Occipital lobe (tissue), 1 donor: ENCODE measurements at regions not wholly inside any gene's neighbourhood (a gene's known extent, or its start where the extent isn't known, plus 50 kb on each side); places are given as distances from the start of the nearest gene placed in this dataset.
"Not testable (repeated sequence)": the region's sequence is repeated elsewhere in the genome, so short reads cannot be mapped to it uniquely, and the experiment has no call there.

Source experiments
- DNase-seq: peaks from one replicate; lab custom pipeline; 2025; lab: John Stamatoyannopoulos, UW

DNA sequence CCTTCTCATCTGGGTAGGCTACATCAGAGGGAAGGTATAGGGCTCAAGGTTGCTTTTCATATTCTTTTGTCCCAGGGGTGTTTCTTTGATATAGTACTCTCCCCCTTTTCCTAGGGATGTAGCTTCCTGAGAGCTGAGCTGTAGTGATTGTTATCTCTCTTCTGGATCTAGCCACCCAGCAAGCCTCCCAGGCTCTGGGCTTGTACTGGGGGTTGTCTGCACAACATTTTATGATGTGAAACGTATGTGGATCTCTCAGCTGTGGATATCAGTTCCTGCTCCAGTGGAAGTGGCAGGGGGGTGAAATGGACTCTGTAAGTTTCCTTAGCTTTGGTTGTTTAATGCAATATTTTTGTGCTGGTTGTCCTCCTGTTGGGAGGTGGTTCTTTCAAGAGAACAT is 437.3 kb upstream of the SYNCRIP start:
- no peak for DNase-seq

- no peak for DNase-seq
Measured at GRCh38 chr6:86070151-86070550, 427.5 kb upstream of the SYNCRIP start.

- DNase-seq, result not testable (repeated sequence)
Measured at GRCh38 chr6:86065002-86065401, 422.3 kb upstream of the SYNCRIP start.

DNA sequence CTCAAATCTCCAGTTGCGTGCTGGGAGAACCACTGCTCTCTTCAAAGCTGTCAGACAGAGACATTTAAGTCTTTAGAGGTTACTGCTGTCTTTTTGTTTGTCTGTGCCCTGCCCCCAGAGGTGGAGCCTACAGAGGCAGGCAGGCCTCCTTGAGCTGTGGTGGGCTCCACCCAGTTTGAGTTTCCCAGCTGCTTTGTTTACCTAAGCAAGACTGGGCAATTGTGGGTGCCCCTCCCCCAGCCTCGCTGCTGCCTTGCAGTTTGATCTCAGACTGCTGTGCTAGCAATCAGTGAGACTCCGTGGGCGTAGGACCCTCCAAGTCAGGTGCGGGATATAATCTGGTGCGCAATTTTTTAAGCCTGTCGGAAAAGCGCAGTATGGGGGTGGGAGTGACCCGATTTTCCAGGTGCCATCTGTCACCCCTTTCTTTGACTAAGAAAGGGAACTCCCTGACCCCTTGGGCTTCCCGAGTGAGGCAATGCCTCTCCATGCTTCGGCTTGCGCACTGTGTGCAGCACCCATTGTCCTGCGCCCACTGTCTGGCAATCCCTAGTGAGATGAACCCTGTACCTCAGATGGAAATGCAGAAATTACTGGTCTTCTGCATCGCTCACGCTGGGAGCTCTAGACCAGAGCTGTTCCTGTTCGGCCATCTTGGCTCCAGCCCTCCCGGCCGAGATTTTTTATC is 414.8 kb upstream of the SYNCRIP start:
- not testable (repeated sequence) for DNase-seq

- DNase-seq, result no peak
Measured at GRCh38 chr6:86045038-86045437, 402.4 kb upstream of the SYNCRIP start.

- DNase-seq, result no peak
Measured at GRCh38 chr6:86042214-86042613, 399.5 kb upstream of the SYNCRIP start.

DNA sequence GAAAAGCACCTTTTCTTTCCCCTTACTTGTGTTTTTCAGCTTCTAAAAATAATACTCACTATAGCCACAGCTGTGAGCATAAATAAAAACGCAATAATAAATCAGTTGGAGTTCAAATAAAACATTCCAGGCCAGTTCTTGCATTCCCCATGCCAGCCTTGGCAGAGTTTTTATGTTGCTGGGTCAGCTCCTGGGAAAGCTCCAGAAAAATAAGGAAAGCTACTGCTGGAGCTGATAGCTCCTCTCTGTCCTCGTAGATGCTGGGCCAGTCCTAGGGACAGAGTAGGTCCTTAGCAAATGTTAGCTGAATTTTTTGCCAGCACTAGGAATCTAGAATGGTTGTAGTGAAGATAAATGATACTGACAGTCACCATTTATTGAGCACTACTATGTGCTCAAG is 389.0 kb upstream of the SYNCRIP start:
- no peak for DNase-seq

DNA sequence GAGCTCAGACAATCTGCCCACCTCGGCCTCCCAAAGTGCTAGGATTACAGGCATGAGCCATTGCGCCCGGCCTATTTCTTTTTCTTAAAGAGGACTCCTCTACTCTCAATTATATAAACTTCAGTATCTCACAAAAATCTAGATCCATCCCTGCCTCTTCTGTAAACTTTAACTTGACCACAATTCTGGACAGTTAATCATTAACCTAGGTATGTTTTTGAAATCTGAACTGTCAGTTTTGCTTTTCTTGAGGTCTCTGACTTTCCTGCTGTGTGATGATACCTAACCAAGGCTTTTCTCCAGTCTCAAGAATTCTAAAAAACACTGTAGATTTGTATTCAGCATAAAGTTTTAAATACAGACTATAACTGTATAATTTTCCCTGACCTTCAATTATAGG is 388.2 kb upstream of the SYNCRIP start:
- no peak for DNase-seq

GRCh38 chr6:86028776-86029175 is 386.1 kb upstream of the SYNCRIP start:
- DNase-seq, result no peak

DNA sequence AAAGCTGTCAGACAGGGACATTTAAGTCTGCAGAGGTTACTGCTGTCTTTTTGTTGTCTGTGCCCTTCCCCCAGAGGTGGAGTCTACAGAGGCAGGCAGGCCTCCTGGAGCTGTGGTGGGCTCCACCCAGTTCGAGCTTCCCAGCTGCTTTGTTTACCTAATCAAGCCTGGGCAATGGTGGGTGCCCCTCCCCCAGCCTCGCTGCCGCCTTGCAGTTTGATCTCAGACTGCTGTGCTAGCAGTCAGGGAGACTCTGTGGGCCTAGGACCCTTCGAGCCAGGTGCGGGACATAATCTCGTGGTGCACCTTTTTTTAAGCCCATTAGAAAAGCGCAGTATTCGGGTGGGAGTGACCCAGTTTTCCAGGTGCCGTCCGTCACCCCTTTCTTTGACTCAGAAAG is 384.2 kb upstream of the SYNCRIP start:
- not testable (repeated sequence) for DNase-seq

GRCh38 chr6:86017236-86017635 is 374.6 kb upstream of the SYNCRIP start:
- no peak for DNase-seq

- DNase-seq, result no peak
Measured at GRCh38 chr6:86016567-86016966, 373.9 kb upstream of the SYNCRIP start.

- DNase-seq, result no peak
Measured at GRCh38 chr6:86016077-86016476, 373.4 kb upstream of the SYNCRIP start.

DNA sequence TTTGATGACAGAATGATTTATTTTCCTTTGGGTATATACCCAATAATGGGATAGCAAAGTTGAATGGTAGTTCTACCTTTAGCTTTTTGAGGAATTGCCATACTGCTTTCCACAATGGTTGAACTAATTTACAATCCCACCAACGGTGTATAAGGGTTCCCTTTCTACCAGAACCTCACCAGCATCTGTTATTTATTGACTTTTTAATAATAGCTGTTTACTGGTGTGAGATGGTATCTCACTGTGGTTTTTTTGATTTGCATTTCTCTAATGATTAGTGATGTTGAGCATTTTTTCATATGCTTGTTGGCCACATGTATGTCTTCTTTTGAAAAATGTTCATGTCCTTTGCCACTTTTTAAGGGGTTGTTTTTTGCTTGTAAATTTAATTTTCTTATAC is 370.3 kb upstream of the SYNCRIP start:
- DNase-seq, result not testable (repeated sequence)

- no peak for DNase-seq
Measured at GRCh38 chr6:86010915-86011786, 368.5 kb upstream of the SYNCRIP start.

DNA sequence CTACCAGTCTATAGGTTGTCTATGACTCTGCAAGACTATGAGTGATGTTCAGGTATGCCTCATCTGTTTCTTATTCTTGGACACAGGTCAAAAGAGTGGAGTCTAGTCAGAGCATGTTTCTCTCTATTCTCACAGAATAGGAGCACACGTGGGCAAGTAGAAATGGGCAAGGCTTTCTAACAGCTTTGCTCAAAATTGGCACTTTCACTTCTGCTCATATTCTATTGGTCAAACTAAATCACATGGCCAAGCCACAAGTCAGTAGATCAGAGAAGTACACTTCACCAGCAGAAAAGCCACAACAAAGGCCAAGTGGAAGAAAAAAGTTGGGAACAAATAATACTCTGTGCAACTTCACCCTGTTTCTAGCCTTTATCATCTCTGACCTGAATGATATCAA is 354.5 kb upstream of the SYNCRIP start:
- DNase-seq, result no peak

DNA sequence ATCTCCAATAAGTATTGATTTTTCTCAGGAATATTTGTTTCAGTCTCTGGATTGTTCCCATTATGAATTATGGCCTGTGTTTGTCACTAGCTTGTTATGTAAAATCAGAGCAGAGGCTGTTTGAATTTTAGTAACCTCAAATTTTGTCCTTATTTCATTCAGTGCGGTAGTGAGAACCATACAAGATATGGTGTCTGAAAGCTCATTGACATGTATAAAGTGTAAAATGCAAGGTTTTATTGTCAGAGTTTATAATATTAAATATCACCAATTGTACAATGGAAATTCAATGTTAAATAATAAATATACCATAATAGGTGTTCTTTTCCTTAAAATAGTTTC is 353.3 kb upstream of the SYNCRIP start:
- no peak for DNase-seq

DNA sequence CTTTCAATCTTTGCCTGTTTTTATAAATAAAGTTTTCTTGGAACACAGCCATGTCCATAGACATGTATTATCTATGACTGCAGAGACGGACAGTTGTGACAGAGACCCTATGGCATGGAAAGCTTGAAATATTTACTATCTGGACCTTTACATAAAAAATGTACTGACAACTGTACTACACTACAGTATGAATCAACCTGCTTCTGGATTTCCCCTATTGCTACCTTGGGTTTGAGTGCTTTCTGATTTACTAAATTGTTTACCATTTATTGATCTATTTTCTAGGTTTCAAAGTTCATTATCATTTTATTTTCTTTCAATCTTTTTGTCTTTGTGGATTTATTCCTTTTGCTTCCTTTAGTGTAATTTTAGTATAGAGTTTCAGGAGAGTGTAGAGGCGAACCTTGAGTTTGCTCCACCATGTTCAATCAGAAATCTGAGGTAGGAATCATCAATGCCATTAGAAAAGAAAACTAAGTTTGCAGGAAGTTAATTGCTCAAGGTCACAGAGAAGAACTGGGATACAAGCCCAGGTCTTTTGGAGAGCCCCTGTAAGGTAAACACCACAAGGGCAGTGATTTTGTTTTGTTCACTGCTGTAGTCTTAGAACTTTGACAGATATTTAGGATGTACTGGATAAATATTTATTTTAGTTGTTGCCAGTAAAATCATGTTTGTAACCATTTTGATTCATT is 352.8 kb upstream of the SYNCRIP start:
- DNase-seq, result no peak

- DNase-seq, result no peak
Measured at GRCh38 chr6:85986681-85987080, 344.0 kb upstream of the SYNCRIP start.

DNA sequence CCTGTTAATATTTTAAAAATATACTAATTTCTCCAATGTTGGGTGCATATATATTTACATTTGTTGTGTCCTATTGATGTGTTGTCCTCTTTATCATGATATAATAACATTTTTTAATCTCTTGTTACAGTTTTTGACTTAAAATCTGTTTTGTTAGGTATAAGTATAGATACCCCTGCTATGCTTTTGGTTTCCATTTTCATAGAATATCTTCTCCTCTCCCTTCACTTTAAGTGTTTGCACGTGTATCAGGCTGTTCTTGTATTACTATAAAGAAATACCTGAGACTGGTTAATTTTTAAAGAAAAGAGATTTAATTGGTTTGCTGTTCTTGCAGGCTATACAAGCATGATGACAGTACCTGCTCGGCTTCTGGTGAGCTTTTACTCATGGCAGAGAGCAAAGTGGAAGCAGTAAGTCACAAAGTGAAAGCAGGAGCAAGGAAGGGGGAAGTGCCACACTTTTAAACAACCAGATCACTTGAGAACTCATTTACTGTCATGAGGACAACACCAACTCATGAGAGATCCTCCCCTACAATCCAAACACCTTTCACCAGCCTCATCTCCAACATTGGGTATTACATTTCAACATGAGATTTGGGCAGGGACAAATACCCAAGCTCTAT is 340.5 kb upstream of the SYNCRIP start:
- DNase-seq, result no peak

- DNase-seq, result no peak
Measured at GRCh38 chr6:85977661-85978060, 335.0 kb upstream of the SYNCRIP start.

- DNase-seq, result no peak
Measured at GRCh38 chr6:85975957-85976356, 333.3 kb upstream of the SYNCRIP start.
